ENCODE measurements at regions not wholly inside any gene's neighbourhood (a gene's known extent, or its start where the extent isn't known, plus 50 kb on each side); places are given as distances from the start of the nearest gene placed in this dataset.

GRCh38 chr12:58775396-58775795, 144.9 kb downstream of the LRIG3 start:
- DNase-seq (no peak), ATAC-seq (ENCODE audit: low read depth) (no peak)
- dilution Hi-C loops (cut with HindIII; ENCODE audit: low sequenced_read_pairs, unreplicated experiment) = no loop called here
- Histone ChIP-seq H3K4ac (ENCODE audit: low read depth, low read length) (no peak overlapping the region), H2AFZ (replicated peaks; ENCODE audit: low read length, poor library complexity) (no peak overlapping the region), H3K14ac (replicated peaks; ENCODE audit: low read depth, low read length) (no peak overlapping the region), H4K5ac (ENCODE audit: low read depth, low read length) (no peak overlapping the region), H3K27me3 (ENCODE audit: control insufficient read depth, insufficient read depth, low read length) (no peaks in the 10 kb centered on the region), H2AK5ac (ENCODE audit: low read depth, low read length) (no peak overlapping the region), H3K9me3 (ENCODE audit: control insufficient read depth, insufficient read depth, low read length) (no peaks in the 10 kb centered on the region), H3K4me1 (ENCODE audit: control insufficient read depth, insufficient read depth, low read length) (no peaks in the 10 kb centered on the region), H4K91ac (ENCODE audit: insufficient read depth, low read depth, low read length) (no peak overlapping the region), H3K9ac (ENCODE audit: low read depth, low read length) (no peak overlapping the region), H3K27ac (ENCODE audit: insufficient read depth, low read length) (no peak overlapping the region), H2AK9ac (replicated peaks; ENCODE audit: low read depth, low read length, poor library complexity) (no peak overlapping the region), H3K36me3 (ENCODE audit: control insufficient read depth, insufficient read depth, low read length) (no peaks in the 10 kb centered on the region), H3K4me3 (ENCODE audit: insufficient read depth, low read depth, low read length) (no peak overlapping the region), H3K9me1 (ENCODE audit: insufficient read depth, low read length) (no peaks in the 10 kb centered on the region), H3K56ac (ENCODE audit: extremely low read depth, insufficient read depth, low read length) (no peak overlapping the region), H4K8ac (ENCODE audit: low read depth in 2 of 2, low read length in 2 of 2) (no peak overlapping the region), H2BK20ac (ENCODE audit: low read depth, low read length) (no peak overlapping the region), H4K20me1 (ENCODE audit: insufficient read depth, low read length) (no peaks in the 10 kb centered on the region), H3K23ac (ENCODE audit: low read depth, low read length) (no peak overlapping the region), H2BK120ac (ENCODE audit: low read depth, low read length) (no peak overlapping the region), H3K4me2 (ENCODE audit: low read depth, low read length) (no peak overlapping the region), H3K79me1 (ENCODE audit: low read depth in 1 of 2, low read length in 2 of 2) (no peaks in the 10 kb centered on the region), H2BK15ac (ENCODE audit: low read depth, low read length) (no peak overlapping the region), H3K18ac (ENCODE audit: low read depth, low read length) (no peak overlapping the region), H2BK5ac (ENCODE audit: low read depth, low read length, poor library complexity, severe bottlenecking) (no peak overlapping the region)
- intact Hi-C loops (cut with micrococcal nuclease) = no loop called here
- in situ Hi-C loops (cut with MboI; ENCODE audit: low sequenced_read_pairs) = no loop called here
- CTCF ChIA-PET = no interaction called here
- no TSS peak for BruUV-seq (replicated peaks)
- TF ChIP-seq MAZ (IDR thresholded peaks at IDR 0.05; ENCODE audit: borderline replicate concordance, low read depth, low read length) (no peak), SMC3 (IDR thresholded peaks at IDR 0.05; ENCODE audit: low read depth, low read length) (no peak), CHD1 (IDR thresholded peaks at IDR 0.05; ENCODE audit: low read depth, low read length) (no peak), CEBPB (IDR thresholded peaks at IDR 0.05; ENCODE audit: low read depth, low read length) (no peak), NFE2L2 (IDR thresholded peaks at IDR 0.05; ENCODE audit: low read depth, low read length) (no peak), RAD21 (IDR thresholded peaks at IDR 0.05; ENCODE audit: low read length) (no peak), ELK1 (IDR thresholded peaks at IDR 0.05; ENCODE audit: borderline replicate concordance, low read depth, low read length) (no peak), BHLHE40 (IDR thresholded peaks at IDR 0.05; ENCODE audit: low read depth, low read length) (no peak), POLR2A (IDR thresholded peaks at IDR 0.05; ENCODE audit: low read depth, low read length) (no peak), FOS (IDR thresholded peaks at IDR 0.05; ENCODE audit: low read depth, low read length) (no peak), RFX5 (IDR thresholded peaks at IDR 0.05; ENCODE audit: low read depth, low read length) (no peak)
- POLR2A ChIA-PET (ENCODE audit: unreplicated experiment) = no interaction called here
- WGBS, 2 experiments (ENCODE audit: extremely low coverage in 2 of 2, insufficient read length in 1 of 2) = no CpG with 5 or more reads among the region's 1 CpG
